ENCODE measurements at regions not wholly inside any gene's neighbourhood (a gene's known extent, or its start where the extent isn't known, plus 50 kb on each side); places are given as distances from the start of the nearest gene placed in this dataset.

- Histone ChIP-seq H3K9me3 (ENCODE audit: low read depth) (no peaks in the 10 kb centered on the region), H3K27me3 (no peaks in the 10 kb centered on the region), H3K4me3 (no peak overlapping the region), H3K27ac (no peak overlapping the region), H3K4me1 (ENCODE audit: low read depth) (no peaks in the 10 kb centered on the region), H3K36me3 (no peaks in the 10 kb centered on the region)
- no peak for TF ChIP-seq CTCF (IDR thresholded peaks at IDR 0.05; ENCODE audit: low read depth, low read length)
- no peak for DNase-seq (ENCODE audit: low read depth in 1 of 2, low spot score in 1 of 2)
These were observed 1523.6 kb upstream of the WWC1 start for GRCh38 chr5:166767858-166768257.

- no peak overlapping the region for H3K27ac ChIP-seq
These were observed 1522.9 kb upstream of the WWC1 start for GRCh38 chr5:166768536-166768935.

GRCh38 chr5:166772770-166773169, 1518.7 kb upstream of the WWC1 start:
- Histone ChIP-seq H3K4me1 (ENCODE audit: low read depth) (no peaks in the 10 kb centered on the region), H3K27me3 (no peaks in the 10 kb centered on the region), H3K9me3 (ENCODE audit: low read depth) (no peaks in the 10 kb centered on the region), H3K4me3 (no peak overlapping the region), H3K27ac (no peak overlapping the region), H3K36me3 (no peaks in the 10 kb centered on the region)
- no peak for TF ChIP-seq CTCF (IDR thresholded peaks at IDR 0.05; ENCODE audit: low read depth, low read length)
- DNase-seq (ENCODE audit: low read depth in 1 of 2, low spot score in 1 of 2), result peak in 1 of 2 donors; percentile 88

More at GRCh38 chr5:166768536-166768935, 1522.9 kb upstream of the WWC1 start:
- no peak overlapping the region for H3K4me3 ChIP-seq
- no peaks in the 10 kb centered on the region for H3K36me3 ChIP-seq
- no peaks in the 10 kb centered on the region for H3K4me1 ChIP-seq (ENCODE audit: low read depth)
- H3K27me3 ChIP-seq, result no peaks in the 10 kb centered on the region
- no peak for TF ChIP-seq CTCF (IDR thresholded peaks at IDR 0.05; ENCODE audit: low read depth, low read length)
- H3K9me3 ChIP-seq (ENCODE audit: low read depth), result no peaks in the 10 kb centered on the region
- DNase-seq (ENCODE audit: low read depth in 1 of 2, low spot score in 1 of 2), result peak in 1 of 2 donors; percentile 70

- Histone ChIP-seq H3K27ac (no peak overlapping the region), H3K4me3 (no peak overlapping the region), H3K36me3 (no peaks in the 10 kb centered on the region), H3K4me1 (ENCODE audit: low read depth) (peaks cover 9% of the 10 kb centered on the region), H3K27me3 (no peaks in the 10 kb centered on the region), H3K9me3 (ENCODE audit: low read depth) (no peaks in the 10 kb centered on the region)
- no peak for TF ChIP-seq CTCF (IDR thresholded peaks at IDR 0.05; ENCODE audit: low read depth, low read length)
- peak; percentile 25 to 77 for DNase-seq (ENCODE audit: low read depth in 1 of 2, low spot score in 1 of 2)
These were observed 1509.7 kb upstream of the WWC1 start for GRCh38 chr5:166781737-166782136.

GRCh38 chr5:166784545-166785078, 1506.8 kb upstream of the WWC1 start:
- Histone ChIP-seq H3K27me3 (no peaks in the 10 kb centered on the region), H3K4me1 (ENCODE audit: low read depth) (peaks cover 9% of the 10 kb centered on the region), H3K36me3 (no peaks in the 10 kb centered on the region), H3K27ac (no peak overlapping the region), H3K9me3 (ENCODE audit: low read depth) (no peaks in the 10 kb centered on the region), H3K4me3 (no peak overlapping the region)
- DNase-seq (ENCODE audit: low read depth in 1 of 2, low spot score in 1 of 2), result no peak
- no peak for TF ChIP-seq CTCF (IDR thresholded peaks at IDR 0.05; ENCODE audit: low read depth, low read length)

- peaks cover 9% of the 10 kb centered on the region for H3K4me1 ChIP-seq (ENCODE audit: low read depth)
- no peak for TF ChIP-seq CTCF (IDR thresholded peaks at IDR 0.05; ENCODE audit: low read depth, low read length)
- no peak overlapping the region for H3K27ac ChIP-seq
- no peaks in the 10 kb centered on the region for H3K9me3 ChIP-seq (ENCODE audit: low read depth)
- no peak for DNase-seq (ENCODE audit: low read depth in 1 of 2, low spot score in 1 of 2)
- no peaks in the 10 kb centered on the region for H3K27me3 ChIP-seq
- H3K4me3 ChIP-seq, result no peak overlapping the region
- H3K36me3 ChIP-seq, result no peaks in the 10 kb centered on the region
These were observed 1505.3 kb upstream of the WWC1 start for GRCh38 chr5:166786178-166786577.

Data from cardiac muscle cell (in vitro differentiated cells and primary cell).